ENCODE measurements at regions not wholly inside any gene's neighbourhood (a gene's known extent, or its start where the extent isn't known, plus 50 kb on each side); places are given as distances from the start of the nearest gene placed in this dataset.

- no peak for DNase-seq
Observed at GRCh38 chr9:27929841-27930240, 356.6 kb upstream of the C9orf72 start.

GRCh38 chr9:27933210-27934025, 360.1 kb upstream of the C9orf72 start:
- peak in 1 of 2 experiments; percentile 6 for DNase-seq

- DNase-seq, result no peak
Observed at GRCh38 chr9:27934471-27934870, 361.2 kb upstream of the C9orf72 start.

GRCh38 chr9:27939186-27939585, 365.9 kb upstream of the C9orf72 start:
- no peak for DNase-seq

GRCh38 chr9:27940535-27940934, 367.3 kb upstream of the C9orf72 start:
- DNase-seq, result no peak

GRCh38 chr9:27943501-27943900, 370.2 kb upstream of the C9orf72 start:
- DNase-seq, result no peak

GRCh38 chr9:27945386-27945785, 372.1 kb upstream of the C9orf72 start:
- DNase-seq, result no peak

- DNase-seq, result no peak
Observed at GRCh38 chr9:27950382-27950781, 377.1 kb upstream of the C9orf72 start.

GRCh38 chr9:27954858-27955257, 381.6 kb upstream of the C9orf72 start:
- DNase-seq, result peak; percentile 65 to 76

- DNase-seq, result no peak
Observed at GRCh38 chr9:27963836-27964235, 390.6 kb upstream of the C9orf72 start.

- DNase-seq, result no peak
Observed at GRCh38 chr9:27967210-27967609, 393.9 kb upstream of the C9orf72 start.

GRCh38 chr9:27977931-27978330, 404.6 kb upstream of the C9orf72 start:
- DNase-seq, result no peak

- no peak for DNase-seq
Observed at GRCh38 chr9:27985714-27986113, 412.4 kb upstream of the C9orf72 start.

GRCh38 chr9:27990524-27990923, 417.2 kb upstream of the C9orf72 start:
- DNase-seq, result no peak

- DNase-seq, result no peak
Observed at GRCh38 chr9:27991221-27991620, 417.9 kb upstream of the C9orf72 start.

- no peak for DNase-seq
Observed at GRCh38 chr9:28001096-28001495, 427.8 kb upstream of the C9orf72 start.

- no peak for DNase-seq
Observed at GRCh38 chr9:28004900-28005299, 431.6 kb upstream of the C9orf72 start.

- no peak for DNase-seq
Observed at GRCh38 chr9:28005779-28006178, 432.5 kb upstream of the C9orf72 start.

- no peak for DNase-seq
Observed at GRCh38 chr9:28007097-28007817, 434.0 kb upstream of the C9orf72 start.

- no peak for DNase-seq
Observed at GRCh38 chr9:28014212-28014611, 440.9 kb upstream of the C9orf72 start.

GRCh38 chr9:28024676-28025075, 451.4 kb upstream of the C9orf72 start:
- peak in 1 of 2 experiments; percentile 11 for DNase-seq

GRCh38 chr9:28025186-28025585, 451.9 kb upstream of the C9orf72 start:
- no peak for DNase-seq

GRCh38 chr9:28031521-28032267, 458.4 kb upstream of the C9orf72 start:
- DNase-seq, result no peak

- no peak for DNase-seq
Observed at GRCh38 chr9:28032268-28032590, 458.9 kb upstream of the C9orf72 start.

Measured in NCI-H526 (cell line).